Pancreas (tissue), 10 donors: ENCODE measurements at regions not wholly inside any gene's neighbourhood (a gene's known extent, or its start where the extent isn't known, plus 50 kb on each side); places are given as distances from the start of the nearest gene placed in this dataset.

Source experiments
- ATAC-seq, 4 donors: fragments of 200-7000 bp; cut with Tn5 transposase; one replicate each; pipeline versions ENCODE4 v1.8.0 to v1.9.1; 2020; ENCODE audit warnings: mild to moderate bottlenecking in 4 of 4, moderate library complexity in 4 of 4
- DNase-seq, 6 donors: peaks; one replicate each; pipeline ENCODE4 v3.0.0-alpha.2; 2020
- FAIRE-seq: peaks from 2 replicates; lab custom pipeline; 2012; peaks lifted over from hg19 to GRCh38; lab: Jason Lieb, UNC
- H3K27ac ChIP-seq, 4 donors: fragments of 200-600 bp; sonication (generic); 1 replicate in 3 of 4; 2 replicates in 1 of 4; pipeline versions ENCODE4 v1.5.0 to v1.8.0; 2020
- H3K27me3 ChIP-seq, 4 donors: fragments of 200-600 bp; one replicate each; pipeline ENCODE4 v1.8.0; 2021
- H3K36me3 ChIP-seq, 3 donors: fragments of 200-600 bp; sonication (generic) in 1 of 3; one replicate each; pipeline versions ENCODE4 v1.5.0 to v1.8.0; 2020 to 2021
- H3K4me1 ChIP-seq, 3 donors: fragments of 200-600 bp; one replicate each; pipeline ENCODE4 v1.8.0; 2021
- H3K4me3 ChIP-seq, 4 donors: fragments of 200-600 bp; sonication (generic) in 2 of 4; one replicate each; pipeline versions ENCODE4 v1.5.0 to v1.8.0; 2020 to 2021
- H3K9me3 ChIP-seq, 4 donors: fragments of 200-600 bp; one replicate each; pipeline ENCODE4 v1.8.0; 2021
- CTCF ChIP-seq, 4 donors: fragments of 200-600 bp; sonication (generic) in 3 of 4; IDR thresholded peaks; one replicate each; pipeline versions ENCODE4 v1.5.0 to v1.8.0; 2021; ENCODE audit warnings: antibody characterized with exemption in 4 of 4
- WGBS, 2 donors: extraction: QIAGEN DNeasy Blood & Tissue Kit; methylation state at CpG; one replicate each; pipeline ENCODE4 v1.1.7; 2013; 5-methylcytosine and 5-hydroxymethylcytosine counted together
- intact Hi-C, 3 donors: fragments of 100-400 bp; cut with DNase I; formaldehyde crosslinking; loops; one replicate each; pipeline versions ENCODE4 v1.11.1 to v1.14.2; 2022
- donor health status: healthy with polysubstance abuse.
- donor health status: DM: no; HTN: no; CAD: no; lungs with moderate emphysema.
- donor health status: DM: no; HTN: no; CAD: no.
- donor health status: control.
- donor health status: control.
- donor health status: Bipolar disorder and iron deficiency.
- donor health status: DM: yes; HTN: yes; CAD: no.
- donor health status: DM: no; HTN: no; CAD: no.
- donor health status: DM: no; HTN: no; CAD: no.
- donor health status: DM: yes; HTN: yes; CAD: no.

DNA sequence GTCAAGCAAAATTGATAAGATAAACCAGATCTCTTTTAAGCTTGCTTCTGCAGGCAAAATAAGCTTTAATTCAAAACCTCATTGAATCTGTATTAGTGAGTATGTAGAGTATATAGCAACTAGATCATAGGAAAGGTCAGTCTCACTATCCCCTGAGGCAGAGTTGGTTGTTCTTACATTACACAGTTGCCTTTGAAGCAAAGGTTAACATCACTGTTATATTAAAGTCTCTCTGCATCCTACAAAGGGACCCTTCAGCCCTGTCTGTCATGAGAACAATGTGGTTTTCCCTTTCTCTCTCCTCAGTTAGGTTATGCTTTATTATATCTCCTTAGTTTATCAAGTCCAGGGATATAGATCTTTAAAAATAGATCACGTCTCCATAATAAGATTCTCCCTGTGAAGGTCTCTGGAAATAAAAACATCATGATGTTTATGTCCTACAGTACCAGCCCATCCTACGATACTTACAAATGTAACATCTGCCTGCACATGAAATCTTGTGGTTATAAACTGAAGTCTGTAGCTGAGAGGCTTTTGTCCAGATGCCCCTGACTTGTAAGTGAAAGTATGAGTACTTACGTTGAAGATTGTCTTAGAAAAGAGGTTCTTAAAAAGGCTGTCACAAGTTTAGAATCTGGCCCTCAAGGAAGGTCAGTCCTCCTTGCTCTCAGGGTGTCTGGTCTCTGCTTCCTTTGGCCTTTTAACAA is 103.6 kb downstream of the VIP start:
- Histone ChIP-seq H3K9me3 (no peaks in the 10 kb centered on the region), H3K27ac (no peak overlapping the region), H3K36me3 (no peaks in the 10 kb centered on the region), H3K4me1 (no peaks in the 10 kb centered on the region), H3K27me3 (peaks cover 0 to 8% (median 0%) of the 10 kb centered on the region in 4 donors), H3K4me3 (no peak overlapping the region)
- no peak for DNase-seq
- WGBS, 2 donors, result 70 to 74% methylated on average over 3 of the region's 3 CpGs
- no peak for ATAC-seq
- TF ChIP-seq CTCF (IDR thresholded peaks at IDR 0.05), result no peak
- intact Hi-C loops, result no loop called here
- FAIRE-seq, result no peak

- 37 to 55% methylated on average over 2 of the region's 2 CpGs for WGBS, 2 donors
- no peaks in the 10 kb centered on the region for H3K4me1 ChIP-seq
- TF ChIP-seq CTCF (IDR thresholded peaks at IDR 0.05), result no peak
- DNase-seq (no peak), ATAC-seq (no peak), FAIRE-seq (no peak)
- H3K27ac ChIP-seq, result no peak overlapping the region
- H3K27me3 ChIP-seq, result peaks cover 0 to 16% (median 0%) of the 10 kb centered on the region in 4 donors
- H3K9me3 ChIP-seq, result no peaks in the 10 kb centered on the region
- no peaks in the 10 kb centered on the region for H3K36me3 ChIP-seq
- H3K4me3 ChIP-seq, result no peak overlapping the region
- intact Hi-C loops, result no loop called here
These were observed 107.5 kb downstream of the VIP start for GRCh38 chr6:152858141-152858540.

DNA sequence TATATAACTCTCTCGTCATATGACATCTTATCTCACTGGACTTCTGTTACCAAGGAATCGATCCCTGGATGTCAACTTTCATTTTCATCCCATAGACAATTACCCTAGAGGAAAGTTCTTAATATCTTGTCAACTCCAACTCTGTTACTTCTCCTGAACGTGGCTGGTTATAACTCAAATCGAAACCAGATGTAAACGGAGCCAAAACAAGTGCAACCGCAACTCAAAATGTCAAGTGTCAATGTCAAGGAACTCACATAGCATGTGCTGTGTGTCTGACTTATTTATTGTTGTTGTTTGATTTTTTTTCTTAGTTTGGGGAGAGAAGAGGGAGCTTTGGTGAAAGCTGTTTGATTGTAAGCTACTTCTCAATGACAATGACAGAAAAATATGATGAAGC is 108.6 kb downstream of the VIP start:
- WGBS, 2 donors, result 46 to 48% methylated on average over 6 of the region's 6 CpGs
- H3K27me3 ChIP-seq, result peaks cover 0 to 16% (median 0%) of the 10 kb centered on the region in 4 donors
- ATAC-seq, result no peak

GRCh38 chr6:152863618-152864326 is 113.2 kb downstream of the VIP start:
- Histone ChIP-seq H3K9me3 (no peaks in the 10 kb centered on the region), H3K36me3 (no peaks in the 10 kb centered on the region), H3K4me1 (no peaks in the 10 kb centered on the region), H3K4me3 (no peak overlapping the region), H3K27me3 (peaks cover 0 to 8% (median 0%) of the 10 kb centered on the region in 4 donors), H3K27ac (no peak overlapping the region)
- intact Hi-C loops, result loop anchor here in 2 of 3 donors (10.0 kb wide), 2 partner anchors 91 to 161 kb away; no protein-coding TSS in a partner anchor
- peak; percentile 22 to 59 (median 46) for TF ChIP-seq CTCF (IDR thresholded peaks at IDR 0.05)
- FAIRE-seq (peak; percentile 75), ATAC-seq (peak; percentile 66 to 83 (median 82)), DNase-seq (peak in 4 of 6 donors; percentile 18 to 53 (median 39))
- 46 to 57% methylated on average over 10 of the region's 10 CpGs for WGBS, 2 donors

More for the DNA sequence above, 108.6 kb downstream of the VIP start:
- Histone ChIP-seq H3K36me3 (no peaks in the 10 kb centered on the region), H3K9me3 (no peaks in the 10 kb centered on the region), H3K27ac (no peak overlapping the region), H3K4me1 (no peaks in the 10 kb centered on the region), H3K4me3 (no peak overlapping the region)
- intact Hi-C loops, result no loop called here
- DNase-seq (no peak), FAIRE-seq (no peak)
- TF ChIP-seq CTCF (IDR thresholded peaks at IDR 0.05), result no peak
